Breast epithelium (tissue), 3 donors: ENCODE measurements at regions not wholly inside any gene's neighbourhood (a gene's known extent, or its start where the extent isn't known, plus 50 kb on each side); places are given as distances from the start of the nearest gene placed in this dataset.

Experiments used
- POLR2A ChIP-seq: fragments of 450-650 bp; IDR thresholded peaks from one replicate; pipeline ENCODE4 v1.6.1; 2016; ENCODE audit warnings: antibody characterized with exemption, mild to moderate bottlenecking, moderate library complexity
- TF ChIP-seq, protein P1 (sequence below), 3 donors: fragments of 450-650 bp; IDR thresholded peaks; one replicate each; pipeline ENCODE4 v1.5.1; 2016 to 2017; ENCODE audit warnings: antibody characterized with exemption in 3 of 3, mild to moderate bottlenecking in 3 of 3, moderate library complexity in 3 of 3

DNA sequence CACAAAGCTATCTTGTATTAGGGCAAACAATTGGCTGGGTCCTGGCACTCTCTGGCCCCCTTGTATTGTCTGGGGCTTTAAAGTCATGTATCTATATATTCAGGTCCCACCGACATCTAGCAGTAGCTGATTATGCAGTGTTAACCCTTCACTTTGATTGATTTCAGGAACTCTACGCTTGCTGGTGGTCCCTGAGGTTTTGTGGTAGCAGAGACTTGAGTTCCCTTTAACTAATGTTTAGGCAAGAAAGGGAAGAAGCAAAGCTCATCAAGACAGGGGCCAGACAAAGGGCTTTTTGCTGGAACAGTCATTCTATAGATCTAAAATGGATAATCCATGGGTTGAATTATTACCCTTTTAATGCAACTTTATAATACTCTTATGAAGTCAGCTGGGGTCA, 95.3 kb upstream of the EPB41L3 start:
- TF ChIP-seq, protein P1, sequence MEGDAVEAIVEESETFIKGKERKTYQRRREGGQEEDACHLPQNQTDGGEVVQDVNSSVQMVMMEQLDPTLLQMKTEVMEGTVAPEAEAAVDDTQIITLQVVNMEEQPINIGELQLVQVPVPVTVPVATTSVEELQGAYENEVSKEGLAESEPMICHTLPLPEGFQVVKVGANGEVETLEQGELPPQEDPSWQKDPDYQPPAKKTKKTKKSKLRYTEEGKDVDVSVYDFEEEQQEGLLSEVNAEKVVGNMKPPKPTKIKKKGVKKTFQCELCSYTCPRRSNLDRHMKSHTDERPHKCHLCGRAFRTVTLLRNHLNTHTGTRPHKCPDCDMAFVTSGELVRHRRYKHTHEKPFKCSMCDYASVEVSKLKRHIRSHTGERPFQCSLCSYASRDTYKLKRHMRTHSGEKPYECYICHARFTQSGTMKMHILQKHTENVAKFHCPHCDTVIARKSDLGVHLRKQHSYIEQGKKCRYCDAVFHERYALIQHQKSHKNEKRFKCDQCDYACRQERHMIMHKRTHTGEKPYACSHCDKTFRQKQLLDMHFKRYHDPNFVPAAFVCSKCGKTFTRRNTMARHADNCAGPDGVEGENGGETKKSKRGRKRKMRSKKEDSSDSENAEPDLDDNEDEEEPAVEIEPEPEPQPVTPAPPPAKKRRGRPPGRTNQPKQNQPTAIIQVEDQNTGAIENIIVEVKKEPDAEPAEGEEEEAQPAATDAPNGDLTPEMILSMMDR (IDR thresholded peaks at IDR 0.05), result no peak
- no peak for TF ChIP-seq POLR2A
